ENCODE measurements at regions not wholly inside any gene's neighbourhood (a gene's known extent, or its start where the extent isn't known, plus 50 kb on each side); places are given as distances from the start of the nearest gene placed in this dataset.

- ChIA-PET CTCF (no interaction called here), POLR2A (no interaction called here)
- DNase-seq (ENCODE audit: extremely low spot score), result no peak
- no peak for TF ChIP-seq CTCF (IDR thresholded peaks at IDR 0.05; ENCODE audit: control extremely low read depth, extremely low read depth, low read depth, missing control alignments)
Measured at GRCh38 chr5:33341351-33341750, 99.4 kb upstream of the TARS1 start.

GRCh38 chr5:33343676-33344327 lies 97.0 kb upstream of the TARS1 start:
- TF ChIP-seq CTCF (IDR thresholded peaks at IDR 0.05; ENCODE audit: control extremely low read depth, extremely low read depth, low read depth, missing control alignments), result no peak
- ChIA-PET CTCF (interaction anchor here (1.3 kb wide), 1 partner anchor 18 kb away, joined by 3 read pairs; no protein-coding TSS in a partner anchor), POLR2A (no interaction called here)
- no peak for DNase-seq (ENCODE audit: extremely low spot score)

- no peak for TF ChIP-seq CTCF (IDR thresholded peaks at IDR 0.05; ENCODE audit: control extremely low read depth, extremely low read depth, low read depth, missing control alignments)
- DNase-seq (ENCODE audit: extremely low spot score), result no peak
- POLR2A ChIA-PET, result no interaction called here
- CTCF ChIA-PET, result no interaction called here
Measured at GRCh38 chr5:33346534-33346933, 94.2 kb upstream of the TARS1 start.

- ChIA-PET CTCF (interaction anchor here (1.1 kb wide), 1 partner anchor 18 kb away, joined by 3 read pairs; no protein-coding TSS in a partner anchor), POLR2A (no interaction called here)
- no peak for DNase-seq (ENCODE audit: extremely low spot score)
- TF ChIP-seq CTCF (IDR thresholded peaks at IDR 0.05; ENCODE audit: control extremely low read depth, extremely low read depth, low read depth, missing control alignments), result no peak
Measured at GRCh38 chr5:33361781-33362180, 79.0 kb upstream of the TARS1 start.

- POLR2A ChIA-PET, result no interaction called here
- DNase-seq (ENCODE audit: extremely low spot score), result no peak
- TF ChIP-seq CTCF (IDR thresholded peaks at IDR 0.05; ENCODE audit: control extremely low read depth, extremely low read depth, low read depth, missing control alignments), result no peak
- CTCF ChIA-PET, result no interaction called here
Measured at GRCh38 chr5:33362915-33363314, 77.8 kb upstream of the TARS1 start.

GRCh38 chr5:33363537-33363936 lies 77.2 kb upstream of the TARS1 start:
- no peak for DNase-seq (ENCODE audit: extremely low spot score)
- ChIA-PET POLR2A (no interaction called here), CTCF (no interaction called here)
- TF ChIP-seq CTCF (IDR thresholded peaks at IDR 0.05; ENCODE audit: control extremely low read depth, extremely low read depth, low read depth, missing control alignments), result no peak

Measured in GM10248 (cell line).